ENCODE measurements at regions not wholly inside any gene's neighbourhood (a gene's known extent, or its start where the extent isn't known, plus 50 kb on each side); places are given as distances from the start of the nearest gene placed in this dataset.

DNA sequence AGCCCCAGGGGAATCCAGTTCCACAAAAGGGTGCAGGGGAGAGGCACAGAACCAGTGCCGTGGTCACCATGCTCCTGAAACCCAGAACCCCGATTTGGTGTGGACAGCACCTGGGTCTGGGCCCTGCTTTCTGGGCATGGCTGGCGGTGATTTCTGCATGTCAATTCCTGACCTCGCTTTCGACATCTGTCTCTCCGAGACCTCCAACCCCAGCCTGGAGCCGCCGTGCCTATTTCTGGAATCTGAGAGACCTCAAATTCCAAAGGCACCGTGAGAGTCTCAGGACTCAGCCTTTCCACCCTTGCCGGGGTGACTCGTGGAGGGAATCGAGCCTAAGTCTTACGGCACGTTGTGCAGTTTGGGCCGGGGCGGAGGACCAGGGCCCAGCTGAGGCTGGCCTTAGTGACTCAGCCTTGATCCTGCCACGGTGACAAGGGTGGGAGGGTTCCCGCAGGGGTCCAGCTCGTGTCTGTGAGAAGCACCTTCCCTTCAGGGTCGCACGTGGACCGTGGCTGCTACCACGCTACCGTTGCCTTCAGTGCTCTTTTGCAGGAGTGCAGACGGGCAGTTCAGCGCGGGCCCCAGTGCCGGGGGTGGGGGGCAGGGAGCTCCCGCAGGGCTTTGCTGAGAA lies 133.7 kb downstream of the PXDC1 start:
- TF ChIP-seq, protein P1, sequence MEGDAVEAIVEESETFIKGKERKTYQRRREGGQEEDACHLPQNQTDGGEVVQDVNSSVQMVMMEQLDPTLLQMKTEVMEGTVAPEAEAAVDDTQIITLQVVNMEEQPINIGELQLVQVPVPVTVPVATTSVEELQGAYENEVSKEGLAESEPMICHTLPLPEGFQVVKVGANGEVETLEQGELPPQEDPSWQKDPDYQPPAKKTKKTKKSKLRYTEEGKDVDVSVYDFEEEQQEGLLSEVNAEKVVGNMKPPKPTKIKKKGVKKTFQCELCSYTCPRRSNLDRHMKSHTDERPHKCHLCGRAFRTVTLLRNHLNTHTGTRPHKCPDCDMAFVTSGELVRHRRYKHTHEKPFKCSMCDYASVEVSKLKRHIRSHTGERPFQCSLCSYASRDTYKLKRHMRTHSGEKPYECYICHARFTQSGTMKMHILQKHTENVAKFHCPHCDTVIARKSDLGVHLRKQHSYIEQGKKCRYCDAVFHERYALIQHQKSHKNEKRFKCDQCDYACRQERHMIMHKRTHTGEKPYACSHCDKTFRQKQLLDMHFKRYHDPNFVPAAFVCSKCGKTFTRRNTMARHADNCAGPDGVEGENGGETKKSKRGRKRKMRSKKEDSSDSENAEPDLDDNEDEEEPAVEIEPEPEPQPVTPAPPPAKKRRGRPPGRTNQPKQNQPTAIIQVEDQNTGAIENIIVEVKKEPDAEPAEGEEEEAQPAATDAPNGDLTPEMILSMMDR (IDR thresholded peaks at IDR 0.05), result no peak
- TF ChIP-seq POLR2A (IDR thresholded peaks at IDR 0.05), result no peak
